HCT116 (cell line): ENCODE measurements at regions not wholly inside any gene's neighbourhood (a gene's known extent, or its start where the extent isn't known, plus 50 kb on each side); places are given as distances from the start of the nearest gene placed in this dataset.

Source experiments
- ELF1 ChIP-seq: IDR thresholded peaks from 2 replicates; pipeline ENCODE4 v1.6.1; 2012; ENCODE audit warnings: low read depth, borderline replicate concordance
- EZH2phosphoT487 ChIP-seq: fragments of 200-600 bp; IDR thresholded peaks from 2 replicates; pipeline ENCODE4 v1.6.1; 2018; ENCODE audit warnings: antibody characterized with exemption, borderline replicate concordance
- POLR2A ChIP-seq: IDR thresholded peaks from 2 replicates; pipeline ENCODE4 v1.7.0; 2011; ENCODE audit warnings: borderline replicate concordance; ENCODE audit not compliant: insufficient read depth, insufficient read length; ENCODE audit errors: extremely low read depth
- TF ChIP-seq, protein P1 (sequence below), 3 experiments: fragments of 200-600 bp in 1 of 3; sonication (generic) in 1 of 3; IDR thresholded peaks in 2 of 3; conservative IDR thresholded peaks in 1 of 3; 2 replicates each; pipeline ENCODE4 v1.5.1; 2012 to 2017; ENCODE audit warnings: low read depth in 2 of 3, low read length in 2 of 3, antibody characterized with exemption in 1 of 3, borderline replicate concordance in 1 of 3, control low read depth in 1 of 3, mild to moderate bottlenecking in 1 of 3, mixed read lengths in 1 of 3, mixed run types in 1 of 3, moderate library complexity in 1 of 3; ENCODE audit not compliant: insufficient read depth in 1 of 3

DNA sequence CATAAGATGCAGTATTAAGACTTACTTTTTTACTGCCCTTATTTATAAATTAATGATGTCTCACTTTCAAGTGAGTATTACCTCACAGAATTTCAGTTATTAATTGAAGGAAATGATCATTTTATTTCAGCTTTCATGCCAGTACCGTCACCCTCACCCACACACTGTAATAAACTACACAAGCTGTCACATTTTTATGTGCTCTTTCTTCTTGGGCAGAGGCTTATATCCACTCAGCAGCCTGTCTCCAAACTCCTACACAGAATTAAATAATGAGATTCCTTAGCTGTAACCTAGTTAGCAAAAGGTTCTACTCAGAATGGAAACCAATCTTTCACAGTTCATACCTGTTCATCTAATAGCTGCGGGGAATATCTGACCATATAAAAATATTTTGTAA lies 1915.8 kb upstream of the CDH6 start:
- TF ChIP-seq POLR2A, result no peak
- no peak for TF ChIP-seq EZH2phosphoT487
- no peak for TF ChIP-seq ELF1
- TF ChIP-seq, protein P1, sequence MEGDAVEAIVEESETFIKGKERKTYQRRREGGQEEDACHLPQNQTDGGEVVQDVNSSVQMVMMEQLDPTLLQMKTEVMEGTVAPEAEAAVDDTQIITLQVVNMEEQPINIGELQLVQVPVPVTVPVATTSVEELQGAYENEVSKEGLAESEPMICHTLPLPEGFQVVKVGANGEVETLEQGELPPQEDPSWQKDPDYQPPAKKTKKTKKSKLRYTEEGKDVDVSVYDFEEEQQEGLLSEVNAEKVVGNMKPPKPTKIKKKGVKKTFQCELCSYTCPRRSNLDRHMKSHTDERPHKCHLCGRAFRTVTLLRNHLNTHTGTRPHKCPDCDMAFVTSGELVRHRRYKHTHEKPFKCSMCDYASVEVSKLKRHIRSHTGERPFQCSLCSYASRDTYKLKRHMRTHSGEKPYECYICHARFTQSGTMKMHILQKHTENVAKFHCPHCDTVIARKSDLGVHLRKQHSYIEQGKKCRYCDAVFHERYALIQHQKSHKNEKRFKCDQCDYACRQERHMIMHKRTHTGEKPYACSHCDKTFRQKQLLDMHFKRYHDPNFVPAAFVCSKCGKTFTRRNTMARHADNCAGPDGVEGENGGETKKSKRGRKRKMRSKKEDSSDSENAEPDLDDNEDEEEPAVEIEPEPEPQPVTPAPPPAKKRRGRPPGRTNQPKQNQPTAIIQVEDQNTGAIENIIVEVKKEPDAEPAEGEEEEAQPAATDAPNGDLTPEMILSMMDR (IDR thresholded peaks at IDR 0.05 in 2 of 3, conservative IDR thresholded peaks at IDR 0.05 in 1 of 3; ENCODE audit: borderline replicate concordance in 1 of 3, insufficient read depth in 1 of 3, low read depth in 2 of 3, low read length in 2 of 3), result no peak
